Suprapubic skin (tissue), 4 donors: ENCODE measurements at regions not wholly inside any gene's neighbourhood (a gene's known extent, or its start where the extent isn't known, plus 50 kb on each side); places are given as distances from the start of the nearest gene placed in this dataset.

ENCODE experiments used
- DNase-seq, 2 donors: peaks; one replicate each; pipeline ENCODE4 v3.0.0-alpha.2; 2019; ENCODE audit warnings: low spot score in 2 of 2
- H3K27ac ChIP-seq: fragments of 200-600 bp; sonication (generic); one replicate; pipeline ENCODE4 v1.5.1; 2019
- H3K27me3 ChIP-seq: fragments of 200-600 bp; sonication (generic); one replicate; pipeline ENCODE4 v1.5.1; 2019
- H3K36me3 ChIP-seq: fragments of 200-600 bp; sonication (generic); one replicate; pipeline ENCODE4 v1.5.1; 2019
- H3K4me1 ChIP-seq: fragments of 200-600 bp; sonication (generic); one replicate; pipeline ENCODE4 v1.5.1; 2019
- H3K4me3 ChIP-seq: fragments of 200-600 bp; sonication (generic); one replicate; pipeline ENCODE4 v1.5.1; 2019; ENCODE audit warnings: mild to moderate bottlenecking
- H3K9me3 ChIP-seq: fragments of 200-600 bp; sonication (generic); one replicate; pipeline ENCODE4 v1.5.1; 2019
- EP300 ChIP-seq: sonication (generic); formaldehyde crosslinking; IDR thresholded peaks from one replicate; pipeline ENCODE4 v1.6.1; 2017; ENCODE audit warnings: antibody characterized with exemption
- POLR2A ChIP-seq, 2 donors: fragments of 450-650 bp; IDR thresholded peaks; one replicate each; pipeline ENCODE4 v1.6.1; 2017; ENCODE audit warnings: antibody characterized with exemption in 2 of 2, mild to moderate bottlenecking in 2 of 2, moderate library complexity in 2 of 2
- POLR2AphosphoS5 ChIP-seq, 3 donors: sonication (generic); formaldehyde crosslinking; IDR thresholded peaks; one replicate each; pipeline ENCODE4 v1.6.1; 2017; ENCODE audit warnings: antibody characterized with exemption in 3 of 3
- WGBS: methylation state at CpG from one replicate; pipeline ENCODE4 v1.1.5; 2018; 5-methylcytosine and 5-hydroxymethylcytosine counted together
- TF ChIP-seq, protein P1 (sequence below), 2 donors: fragments of 200-600 bp in 1 of 2; fragments of 450-650 bp in 1 of 2; sonication (generic) in 1 of 2; IDR thresholded peaks; one replicate each; pipeline ENCODE4 v1.5.1; 2016 to 2019; ENCODE audit warnings: antibody characterized with exemption in 2 of 2, mild to moderate bottlenecking in 1 of 2, moderate library complexity in 1 of 2

DNA sequence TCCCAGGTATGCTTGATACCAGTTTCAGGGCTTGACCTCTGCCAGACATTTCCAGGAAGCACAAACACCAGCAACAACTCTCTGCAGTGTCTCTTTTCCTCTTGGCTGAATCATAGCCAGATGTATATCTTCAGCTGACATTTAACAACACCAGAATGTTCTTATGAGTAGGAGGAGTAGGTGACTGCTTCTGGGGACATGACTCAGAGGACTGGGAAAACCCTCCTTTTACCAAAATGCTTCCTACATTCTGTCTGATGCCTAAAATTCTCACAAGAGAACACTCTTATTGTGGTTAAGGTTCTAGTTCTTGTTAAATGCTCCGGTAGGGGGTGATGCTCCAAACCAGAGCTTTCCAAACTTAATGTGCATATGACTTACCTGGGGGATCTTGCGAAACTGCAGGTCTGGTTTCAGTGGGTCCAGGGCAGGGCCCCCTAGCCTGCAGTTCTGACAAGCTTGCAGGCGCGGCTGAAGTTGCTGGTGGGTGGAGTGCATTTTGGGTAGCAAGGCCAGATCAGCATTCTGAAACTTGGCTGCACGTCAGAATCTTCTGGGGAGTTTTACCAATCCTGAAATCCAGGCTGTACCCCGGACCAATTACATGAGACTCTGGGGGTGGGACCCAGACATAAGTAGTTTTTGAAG lies 329.3 kb upstream of the RPS6KA3 start:
- Histone ChIP-seq H3K27me3 (no peaks in the 10 kb centered on the region), H3K36me3 (no peaks in the 10 kb centered on the region), H3K27ac (peak overlapping the region; percentile 65), H3K4me1 (peaks cover 5% of the 10 kb centered on the region), H3K9me3 (no peaks in the 10 kb centered on the region), H3K4me3 (no peak overlapping the region)
- 69% methylated on average over 5 of the region's 6 CpGs for WGBS
- TF ChIP-seq EP300 (no peak), POLR2AphosphoS5 (IDR thresholded peaks at IDR 0.05) (no peak), POLR2A (IDR thresholded peaks at IDR 0.05) (no peak)
- TF ChIP-seq, protein P1, sequence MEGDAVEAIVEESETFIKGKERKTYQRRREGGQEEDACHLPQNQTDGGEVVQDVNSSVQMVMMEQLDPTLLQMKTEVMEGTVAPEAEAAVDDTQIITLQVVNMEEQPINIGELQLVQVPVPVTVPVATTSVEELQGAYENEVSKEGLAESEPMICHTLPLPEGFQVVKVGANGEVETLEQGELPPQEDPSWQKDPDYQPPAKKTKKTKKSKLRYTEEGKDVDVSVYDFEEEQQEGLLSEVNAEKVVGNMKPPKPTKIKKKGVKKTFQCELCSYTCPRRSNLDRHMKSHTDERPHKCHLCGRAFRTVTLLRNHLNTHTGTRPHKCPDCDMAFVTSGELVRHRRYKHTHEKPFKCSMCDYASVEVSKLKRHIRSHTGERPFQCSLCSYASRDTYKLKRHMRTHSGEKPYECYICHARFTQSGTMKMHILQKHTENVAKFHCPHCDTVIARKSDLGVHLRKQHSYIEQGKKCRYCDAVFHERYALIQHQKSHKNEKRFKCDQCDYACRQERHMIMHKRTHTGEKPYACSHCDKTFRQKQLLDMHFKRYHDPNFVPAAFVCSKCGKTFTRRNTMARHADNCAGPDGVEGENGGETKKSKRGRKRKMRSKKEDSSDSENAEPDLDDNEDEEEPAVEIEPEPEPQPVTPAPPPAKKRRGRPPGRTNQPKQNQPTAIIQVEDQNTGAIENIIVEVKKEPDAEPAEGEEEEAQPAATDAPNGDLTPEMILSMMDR (IDR thresholded peaks at IDR 0.05) = no peak
- no peak for DNase-seq

DNA sequence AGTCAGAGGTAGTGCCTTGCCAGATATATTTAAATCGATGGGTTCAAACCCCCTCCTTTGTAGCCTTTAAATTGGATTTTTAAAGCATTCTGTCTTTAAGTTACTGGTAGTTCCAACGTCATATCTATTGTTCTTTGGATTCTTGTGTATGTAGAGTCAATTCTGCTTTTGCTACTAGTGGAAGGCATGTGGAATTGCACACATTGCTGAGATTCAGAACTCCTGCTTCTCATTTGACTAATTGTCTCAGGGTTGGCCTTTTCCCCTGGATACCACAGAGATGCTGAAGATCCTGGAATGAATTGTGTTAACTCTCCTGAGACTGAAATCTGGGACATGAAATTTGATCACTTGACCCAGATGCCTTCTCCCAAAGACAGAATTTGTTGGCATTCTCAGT lies 328.3 kb upstream of the RPS6KA3 start:
- H3K9me3 ChIP-seq = no peaks in the 10 kb centered on the region

DNA sequence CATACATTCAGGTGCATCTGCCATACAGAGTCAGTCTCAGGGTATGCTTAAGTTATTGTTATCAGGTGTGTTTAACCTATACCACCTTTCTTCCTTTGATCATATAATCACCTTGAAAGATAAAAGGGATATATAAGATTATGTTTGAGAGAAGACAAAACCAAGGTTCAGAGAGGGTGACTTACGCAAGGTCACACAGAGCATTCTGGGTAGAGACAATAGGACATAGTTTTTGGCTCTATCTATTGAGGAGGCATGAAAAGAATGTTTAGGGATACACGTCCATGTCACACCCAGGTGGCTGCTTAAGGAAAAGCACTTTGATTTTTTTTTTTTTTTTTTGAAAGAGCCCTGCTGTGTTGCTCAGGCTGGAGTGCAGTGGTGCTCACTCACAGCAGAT lies 327.1 kb upstream of the RPS6KA3 start:
- 57% methylated on average over 2 of the region's 2 CpGs for WGBS
- no peak overlapping the region for H3K4me3 ChIP-seq
- H3K27me3 ChIP-seq = no peaks in the 10 kb centered on the region
- TF ChIP-seq, protein P1 (IDR thresholded peaks at IDR 0.05) = no peak
- no peaks in the 10 kb centered on the region for H3K36me3 ChIP-seq
- peaks cover 5% of the 10 kb centered on the region for H3K4me1 ChIP-seq
- H3K27ac ChIP-seq = no peak overlapping the region
- DNase-seq = no peak
- H3K9me3 ChIP-seq = no peaks in the 10 kb centered on the region

More for the DNA sequence above, 328.3 kb upstream of the RPS6KA3 start:
- TF ChIP-seq POLR2AphosphoS5 (IDR thresholded peaks at IDR 0.05) (no peak), POLR2A (IDR thresholded peaks at IDR 0.05) (no peak)
- TF ChIP-seq, protein P1 (IDR thresholded peaks at IDR 0.05) = peak in 1 of 2 donors; percentile 22
- no peaks in the 10 kb centered on the region for H3K27me3 ChIP-seq
- no peak overlapping the region for H3K27ac ChIP-seq
- H3K36me3 ChIP-seq = no peaks in the 10 kb centered on the region
- DNase-seq = no peak
- H3K4me3 ChIP-seq = no peak overlapping the region
- peaks cover 5% of the 10 kb centered on the region for H3K4me1 ChIP-seq
- 49% methylated on average over 2 of the region's 2 CpGs for WGBS

DNA sequence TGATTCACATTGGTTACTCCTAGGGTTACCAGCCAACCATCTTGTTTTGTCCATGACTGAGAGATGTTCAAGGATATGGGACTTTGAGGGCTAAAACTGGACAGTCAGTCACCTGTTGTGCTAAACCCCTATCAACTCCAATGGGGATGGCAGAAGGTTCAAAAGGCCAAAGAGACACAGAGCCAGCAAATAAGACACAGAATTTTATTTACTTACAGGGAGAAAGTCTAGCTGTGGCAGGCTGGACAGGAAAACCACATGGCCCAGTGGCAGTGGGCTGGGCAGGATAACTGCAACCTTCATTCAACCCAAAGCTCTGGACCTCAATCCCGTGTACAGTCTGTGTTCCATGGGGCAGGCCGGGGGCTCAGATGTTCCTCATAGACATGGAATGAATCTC lies 326.7 kb upstream of the RPS6KA3 start:
- no peak for DNase-seq
- Histone ChIP-seq H3K9me3 (no peaks in the 10 kb centered on the region), H3K4me1 (peaks cover 5% of the 10 kb centered on the region), H3K27me3 (no peaks in the 10 kb centered on the region), H3K4me3 (no peak overlapping the region), H3K36me3 (no peaks in the 10 kb centered on the region), H3K27ac (no peak overlapping the region)
- 94% methylated on average over 2 of the region's 2 CpGs for WGBS
- TF ChIP-seq EP300 (no peak), POLR2A (IDR thresholded peaks at IDR 0.05) (no peak), POLR2AphosphoS5 (IDR thresholded peaks at IDR 0.05) (no peak)
- TF ChIP-seq, protein P1 (IDR thresholded peaks at IDR 0.05) = no peak

DNA sequence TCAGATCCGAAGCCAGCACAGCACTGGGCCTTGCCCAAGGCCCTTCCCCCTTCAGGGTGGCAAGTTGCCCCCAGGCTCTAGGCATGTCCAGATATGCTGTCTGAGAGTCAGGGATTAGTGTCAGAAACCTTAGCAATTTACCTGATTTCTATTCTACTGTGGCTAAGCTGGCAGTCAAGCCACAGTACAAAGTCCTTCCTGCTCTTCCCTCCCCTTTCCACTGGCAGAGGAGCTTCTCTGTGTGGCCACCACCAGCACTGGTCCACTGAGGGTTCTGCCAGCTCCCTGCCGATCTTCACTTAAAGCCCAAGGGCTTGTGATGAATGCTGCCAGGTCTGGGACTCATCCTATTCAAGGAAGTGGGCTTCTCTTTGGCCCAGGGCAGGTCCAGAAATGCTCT lies 324.5 kb upstream of the RPS6KA3 start:
- TF ChIP-seq POLR2AphosphoS5 (IDR thresholded peaks at IDR 0.05) (no peak), EP300 (no peak), POLR2A (IDR thresholded peaks at IDR 0.05) (no peak)
- TF ChIP-seq, protein P1 (IDR thresholded peaks at IDR 0.05) = no peak
- no peak for DNase-seq
- WGBS = 67% methylated on average over 1 of the region's 2 CpGs

More for the DNA sequence above, 324.5 kb upstream of the RPS6KA3 start:
- peaks cover 3% of the 10 kb centered on the region for H3K4me1 ChIP-seq
- no peaks in the 10 kb centered on the region for H3K9me3 ChIP-seq
- no peak overlapping the region for H3K27ac ChIP-seq
- no peaks in the 10 kb centered on the region for H3K27me3 ChIP-seq
- no peaks in the 10 kb centered on the region for H3K36me3 ChIP-seq
- H3K4me3 ChIP-seq = no peak overlapping the region
